GM19025 (cell line): ENCODE measurements at regions not wholly inside any gene's neighbourhood (a gene's known extent, or its start where the extent isn't known, plus 50 kb on each side); places are given as distances from the start of the nearest gene placed in this dataset.

ENCODE experiments used
- ATAC-seq: cut with Tn5 transposase; IDR thresholded peaks from one replicate; pipeline ENCODE4 v1.9.1; 2021; ENCODE audit warnings: mild to moderate bottlenecking, low read depth, moderate library complexity; ENCODE audit not compliant: unreplicated experiment

GRCh38 chr7:41536873-41537665 is 165.8 kb downstream of the INHBA start:
- ATAC-seq = no peak

GRCh38 chr7:41536122-41536872 is 166.6 kb downstream of the INHBA start:
- ATAC-seq = no peak

DNA sequence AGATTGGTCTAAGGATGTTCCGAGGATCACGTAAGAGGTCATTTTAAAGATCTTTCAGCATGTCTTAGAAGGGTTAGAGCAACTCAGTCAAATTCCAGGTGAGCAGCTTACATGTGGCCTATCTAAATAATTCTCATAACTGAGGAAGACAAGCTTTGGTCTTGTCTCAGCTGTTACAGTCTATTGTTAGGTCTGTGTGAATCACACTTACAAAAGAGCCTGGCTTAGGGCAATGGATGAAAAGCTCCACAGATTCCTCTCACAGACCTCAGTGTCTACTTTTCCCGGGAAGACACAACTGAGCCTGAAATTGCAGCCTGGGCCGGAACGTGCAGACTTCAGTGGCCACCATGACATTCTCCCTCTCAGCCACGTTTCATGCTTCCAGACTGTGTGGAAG is 173.1 kb downstream of the INHBA start:
- ATAC-seq = no peak

- no peak for ATAC-seq
Measured at GRCh38 chr7:41524876-41525275, 178.0 kb downstream of the INHBA start.

DNA sequence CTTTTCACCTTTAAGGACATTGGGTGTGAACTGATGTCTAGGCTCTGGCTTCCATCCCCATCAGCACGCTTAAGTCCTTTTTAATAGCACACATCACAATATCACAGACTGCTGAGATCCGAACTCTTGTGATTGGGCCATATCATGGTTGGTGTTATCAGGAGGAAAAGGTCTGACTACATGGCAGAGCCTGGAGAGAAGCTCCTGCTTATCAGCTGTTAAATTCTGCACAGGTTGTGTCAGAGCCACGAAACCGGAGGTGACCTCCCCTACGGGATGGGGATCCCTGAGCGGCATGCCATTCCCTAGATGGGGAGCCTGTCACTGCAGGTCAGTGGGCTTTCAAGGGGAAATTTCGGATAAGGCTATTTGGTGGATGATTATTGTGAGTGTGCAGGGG is 182.4 kb downstream of the INHBA start:
- no peak for ATAC-seq

GRCh38 chr7:41517771-41518170 is 185.1 kb downstream of the INHBA start:
- ATAC-seq = no peak

DNA sequence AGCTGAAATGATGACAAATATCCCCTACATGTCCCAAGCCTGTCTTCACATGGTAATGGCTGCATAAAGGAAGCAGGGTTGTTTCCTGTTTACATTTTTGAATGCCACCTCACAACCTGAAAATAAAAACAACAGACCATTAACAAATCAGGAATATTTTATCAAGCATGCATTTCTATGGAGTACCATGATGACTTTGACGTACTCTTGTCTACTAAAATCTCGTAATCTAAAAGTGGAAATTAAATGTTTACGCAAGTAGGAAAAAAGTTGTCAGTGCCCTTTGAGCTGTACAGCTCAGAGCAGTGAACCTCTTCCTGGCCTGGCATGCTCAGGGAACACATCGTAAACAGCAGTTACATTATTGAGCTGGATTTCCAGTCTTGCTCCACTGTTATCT is 194.1 kb downstream of the INHBA start:
- no peak for ATAC-seq

DNA sequence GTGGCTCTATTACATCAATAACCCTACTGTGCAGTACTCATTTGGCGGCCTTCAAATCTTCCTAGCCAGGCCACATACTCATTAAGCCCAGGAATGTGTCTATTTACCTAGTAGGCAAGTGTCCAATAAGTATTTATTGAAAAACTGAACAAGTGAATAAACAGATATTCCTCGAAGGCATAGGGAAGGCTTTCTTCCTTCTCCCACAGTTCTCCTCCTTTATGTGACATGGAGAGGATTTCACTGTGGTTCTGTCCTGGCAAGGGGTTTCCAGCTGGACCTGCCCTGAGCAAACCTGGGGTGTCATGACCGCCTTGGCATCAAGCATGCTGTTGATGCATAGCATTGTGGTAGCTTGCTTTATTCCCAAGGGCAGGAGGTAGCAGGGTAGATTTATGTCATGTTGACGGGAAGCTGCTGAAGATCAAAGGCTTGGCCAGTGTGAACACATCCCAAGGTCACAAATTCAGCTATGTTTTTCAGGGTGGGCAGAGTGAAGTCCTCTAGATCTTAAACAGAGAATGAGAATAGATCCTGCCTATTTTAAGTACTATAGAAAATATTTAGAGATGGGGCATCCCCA is 195.1 kb downstream of the INHBA start:
- no peak for ATAC-seq

- no peak for ATAC-seq
Measured at GRCh38 chr7:41504214-41504980, 198.5 kb downstream of the INHBA start.

GRCh38 chr7:41503438-41503837 is 199.5 kb downstream of the INHBA start:
- no peak for ATAC-seq

DNA sequence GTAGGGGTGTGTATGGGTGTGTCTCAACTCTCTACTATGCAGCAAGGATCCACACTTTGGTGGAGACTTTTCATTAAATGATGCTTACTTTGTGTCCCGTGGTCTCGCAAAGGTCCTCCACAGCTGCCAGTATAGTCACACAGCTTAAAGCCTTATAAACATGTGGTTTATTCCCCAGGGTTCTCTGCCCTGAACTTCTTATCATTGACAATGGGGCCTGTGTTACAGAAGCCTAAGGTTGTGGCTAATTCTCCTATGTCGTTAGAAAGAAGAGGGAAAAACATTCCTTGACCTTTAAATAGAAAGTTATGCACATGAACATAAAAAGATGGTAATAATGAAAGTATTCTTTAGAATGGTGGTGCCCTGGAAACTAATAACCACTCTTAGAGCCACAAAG is 201.4 kb downstream of the INHBA start:
- ATAC-seq = no peak

DNA sequence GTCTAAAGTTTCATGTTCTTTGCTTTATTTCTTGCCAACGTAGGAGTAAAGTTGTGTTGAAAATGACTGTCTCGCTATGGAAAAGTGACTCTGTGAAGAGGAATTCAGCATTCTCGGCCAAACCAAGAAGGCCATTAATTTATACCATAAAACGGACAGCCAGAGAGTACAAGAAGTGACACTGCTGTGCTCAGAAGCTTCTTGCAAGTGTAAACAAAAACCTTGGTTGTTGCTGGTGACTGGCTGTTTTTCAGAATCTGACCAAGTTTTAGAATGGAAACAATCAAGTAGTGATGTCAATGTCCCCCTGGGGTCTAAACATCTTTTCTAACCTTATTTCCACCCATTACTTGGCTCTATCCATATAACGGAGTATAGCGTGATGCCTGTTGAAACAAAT is 201.9 kb downstream of the INHBA start:
- ATAC-seq = no peak

DNA sequence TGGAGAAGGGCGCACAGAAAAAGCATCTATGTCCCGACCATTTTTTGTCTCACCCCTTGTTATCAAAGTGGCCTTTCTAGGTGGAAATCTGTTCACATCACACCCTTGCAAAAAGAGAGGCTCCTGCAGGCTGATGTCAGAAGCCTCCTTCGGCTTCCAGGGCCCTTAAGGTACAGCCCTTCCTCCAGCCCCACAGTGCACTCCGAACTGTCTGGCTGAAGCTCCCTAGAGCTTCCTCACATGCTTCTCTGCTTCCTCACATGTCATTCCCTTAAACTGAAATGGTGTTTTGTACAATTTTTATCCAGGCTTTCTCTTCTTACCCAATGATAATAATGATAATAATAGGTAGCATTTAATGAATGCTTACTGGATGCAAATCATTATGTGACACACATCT is 210.3 kb downstream of the INHBA start:
- ATAC-seq = no peak

- no peak for ATAC-seq
Measured at GRCh38 chr7:41491883-41492471, 210.9 kb downstream of the INHBA start.

GRCh38 chr7:41491308-41491707 is 211.6 kb downstream of the INHBA start:
- no peak for ATAC-seq

- ATAC-seq = no peak
Measured at GRCh38 chr7:41489885-41490284, 213.0 kb downstream of the INHBA start.

DNA sequence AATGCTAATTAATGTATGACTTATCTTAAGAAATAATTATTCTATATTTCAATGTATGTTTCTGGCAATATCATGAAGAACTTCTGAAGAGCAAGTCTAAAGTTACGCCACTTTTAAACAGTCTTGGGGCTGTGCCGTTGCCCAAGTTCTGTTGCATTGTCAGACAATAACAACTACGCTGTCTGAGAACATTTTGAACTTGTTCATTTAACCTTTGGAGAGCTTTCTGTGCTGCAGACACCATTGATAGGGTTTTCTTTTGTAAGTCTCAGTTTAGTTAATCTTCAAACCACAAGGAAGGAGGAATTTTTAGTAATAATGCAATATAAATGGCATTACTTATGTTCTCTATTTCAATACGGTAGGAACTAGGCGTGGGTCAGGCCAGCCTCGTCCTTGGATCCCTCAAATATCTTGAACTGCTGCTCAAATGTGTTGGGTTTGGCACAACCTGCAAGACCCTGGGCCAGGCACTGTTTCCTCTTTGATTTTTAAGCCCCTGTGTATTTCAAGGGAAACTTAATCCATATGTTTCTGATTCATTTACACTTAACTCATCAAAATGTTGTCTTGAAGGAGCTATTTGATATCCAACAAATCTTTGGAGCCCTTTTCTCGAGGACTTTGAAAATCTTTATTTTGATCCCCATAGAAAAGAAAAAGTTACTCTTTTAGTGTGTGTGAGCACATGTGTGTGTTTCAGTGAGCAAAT is 215.5 kb downstream of the INHBA start:
- no peak for ATAC-seq

DNA sequence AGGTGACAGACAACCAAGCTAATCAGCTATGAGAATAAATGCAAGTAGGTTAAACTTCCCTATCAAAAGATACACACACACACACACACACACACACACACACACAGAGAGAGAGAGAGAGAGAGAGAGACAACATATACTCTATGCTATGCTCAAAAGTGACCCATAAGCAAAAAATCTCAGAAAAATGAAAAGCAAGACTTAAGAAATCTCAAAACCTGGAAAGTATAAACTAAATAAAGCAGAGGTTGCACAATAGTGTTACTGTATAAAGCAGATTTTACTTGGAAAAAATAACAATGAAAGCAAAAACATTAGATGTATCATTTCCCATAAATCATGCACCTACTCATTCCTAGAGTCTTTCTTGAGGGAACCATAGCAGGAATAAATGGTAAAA is 221.5 kb downstream of the INHBA start:
- no peak for ATAC-seq

GRCh38 chr7:41478187-41478586 is 224.7 kb downstream of the INHBA start:
- no peak for ATAC-seq

GRCh38 chr7:41476460-41476803 is 226.5 kb downstream of the INHBA start:
- ATAC-seq = no peak
